SK-N-SH treated with all-trans-retinoic acid at 6 μM for 48 hours (cell line): ENCODE measurements at regions not wholly inside any gene's neighbourhood (a gene's known extent, or its start where the extent isn't known, plus 50 kb on each side); places are given as distances from the start of the nearest gene placed in this dataset.

Source experiments
- ATAC-seq: fragments of 200-7000 bp; cut with Tn5 transposase; 3 replicates; pipeline ENCODE4 v1.9.1; 2020; ENCODE audit warnings: mild to moderate bottlenecking, moderate library complexity
- ARNTL ChIP-seq: fragments of 450-650 bp; formaldehyde crosslinking; IDR thresholded peaks from 2 replicates; pipeline ENCODE4 v1.5.0; 2020; ENCODE audit warnings: low read depth, mild to moderate bottlenecking, moderate library complexity, borderline replicate concordance
- BACH2 ChIP-seq: fragments of 250-450 bp; sonication (Bioruptor Pico); IDR thresholded peaks from 2 replicates; pipeline ENCODE4 v1.9.0; 2021; ENCODE audit warnings: mild to moderate bottlenecking, borderline replicate concordance
- CSDC2 ChIP-seq: fragments of 250-450 bp; sonication (Bioruptor Pico); IDR thresholded peaks from 2 replicates; pipeline ENCODE4 v1.5.0; 2020; ENCODE audit warnings: mild to moderate bottlenecking, moderate library complexity
- ESRRG ChIP-seq: fragments of 250-450 bp; sonication (Bioruptor Pico); IDR thresholded peaks from 2 replicates; pipeline ENCODE4 v1.6.1; 2021; ENCODE audit warnings: mild to moderate bottlenecking
- GLIS3 ChIP-seq: fragments of 250-450 bp; sonication (Bioruptor Pico); IDR thresholded peaks from 2 replicates; pipeline ENCODE4 v1.5.0; 2020; ENCODE audit warnings: mild to moderate bottlenecking, moderate library complexity
- ISL1 ChIP-seq: fragments of 250-450 bp; sonication (Bioruptor Pico); IDR thresholded peaks from 2 replicates; pipeline ENCODE4 v2.1.2; 2022; ENCODE audit warnings: mild to moderate bottlenecking, moderate library complexity
- OSR1 ChIP-seq: fragments of 250-450 bp; sonication (Bioruptor Pico); IDR thresholded peaks from 2 replicates; pipeline ENCODE4 v1.8.0; 2022; ENCODE audit warnings: moderate library complexity, mild to moderate bottlenecking, inconsistent platforms
- PPARA ChIP-seq: fragments of 250-450 bp; sonication (Bioruptor Pico); IDR thresholded peaks from 2 replicates; pipeline ENCODE4 v1.5.0; 2020; ENCODE audit warnings: mild to moderate bottlenecking, borderline replicate concordance
- RARB ChIP-seq: fragments of 250-450 bp; sonication (Bioruptor Pico); IDR thresholded peaks from 2 replicates; pipeline ENCODE4 v1.8.0; 2021; ENCODE audit warnings: mild to moderate bottlenecking, moderate library complexity
- SNAI2 ChIP-seq: fragments of 250-450 bp; sonication (Bioruptor Pico); IDR thresholded peaks from 2 replicates; pipeline ENCODE4 v1.5.0; 2020; ENCODE audit warnings: mild to moderate bottlenecking, moderate library complexity
- TCF4 ChIP-seq: fragments of 250-450 bp; sonication (Bioruptor Pico); IDR thresholded peaks from 2 replicates; pipeline ENCODE4 v1.8.0; 2021; ENCODE audit warnings: mild to moderate bottlenecking, moderate library complexity, borderline replicate concordance
- TOX ChIP-seq: fragments of 250-450 bp; sonication (Bioruptor Pico); IDR thresholded peaks from 2 replicates; pipeline ENCODE4 v1.8.0; 2021; ENCODE audit warnings: mild to moderate bottlenecking, moderate library complexity, borderline replicate concordance
- ZC3H10 ChIP-seq: fragments of 250-450 bp; sonication (Bioruptor Pico); IDR thresholded peaks from 2 replicates; pipeline ENCODE4 v1.5.1; 2021; ENCODE audit warnings: mild to moderate bottlenecking, moderate library complexity
- ZFP3 ChIP-seq: fragments of 250-450 bp; sonication (Bioruptor Pico); IDR thresholded peaks from 2 replicates; pipeline ENCODE4 v1.5.0; 2020; ENCODE audit warnings: mild to moderate bottlenecking, moderate library complexity
- ZFP30 ChIP-seq: fragments of 450-650 bp; formaldehyde crosslinking; IDR thresholded peaks from 2 replicates; pipeline ENCODE4 v1.5.0; 2022; ENCODE audit warnings: mild to moderate bottlenecking, moderate library complexity
- ZNF565 ChIP-seq: fragments of 450-650 bp; formaldehyde crosslinking; conservative IDR thresholded peaks from 2 replicates; pipeline ENCODE4 v1.5.0; 2020; ENCODE audit warnings: low read depth, mild to moderate bottlenecking, moderate library complexity
- ZNF70 ChIP-seq: fragments of 450-650 bp; formaldehyde crosslinking; IDR thresholded peaks from 2 replicates; pipeline ENCODE4 v1.5.0; 2020; ENCODE audit warnings: mild to moderate bottlenecking, moderate library complexity
- ZNF8 ChIP-seq: fragments of 450-650 bp; formaldehyde crosslinking; IDR thresholded peaks from 2 replicates; pipeline ENCODE4 v1.5.0; 2020; ENCODE audit warnings: mild to moderate bottlenecking, moderate library complexity
- TF ChIP-seq, protein P1 (sequence below): fragments of 250-450 bp; sonication (Bioruptor Pico); IDR thresholded peaks from 2 replicates; pipeline ENCODE4 v1.8.0; 2021; ENCODE audit warnings: low read depth, mild to moderate bottlenecking, moderate library complexity, borderline replicate concordance
- TF ChIP-seq, protein P2 (sequence below): fragments of 250-450 bp; sonication (Bioruptor Pico); IDR thresholded peaks from 2 replicates; pipeline ENCODE4 v1.5.0; 2020; ENCODE audit warnings: mild to moderate bottlenecking, moderate library complexity
- TF ChIP-seq, protein P3 (sequence below): fragments of 250-450 bp; sonication (Bioruptor Pico); IDR thresholded peaks from 2 replicates; pipeline ENCODE4 v1.5.1; 2020; ENCODE audit warnings: low read depth, mild to moderate bottlenecking, moderate library complexity
- TF ChIP-seq, protein P4 (sequence below): fragments of 250-450 bp; sonication (Bioruptor Pico); IDR thresholded peaks from 2 replicates; pipeline ENCODE4 v1.8.0; 2020; ENCODE audit warnings: mild to moderate bottlenecking, moderate library complexity, borderline replicate concordance
- TF ChIP-seq, protein P5 (sequence below): fragments of 250-450 bp; sonication (Bioruptor Pico); IDR thresholded peaks from 2 replicates; pipeline ENCODE4 v1.5.1; 2021; ENCODE audit warnings: mild to moderate bottlenecking, moderate library complexity

DNA sequence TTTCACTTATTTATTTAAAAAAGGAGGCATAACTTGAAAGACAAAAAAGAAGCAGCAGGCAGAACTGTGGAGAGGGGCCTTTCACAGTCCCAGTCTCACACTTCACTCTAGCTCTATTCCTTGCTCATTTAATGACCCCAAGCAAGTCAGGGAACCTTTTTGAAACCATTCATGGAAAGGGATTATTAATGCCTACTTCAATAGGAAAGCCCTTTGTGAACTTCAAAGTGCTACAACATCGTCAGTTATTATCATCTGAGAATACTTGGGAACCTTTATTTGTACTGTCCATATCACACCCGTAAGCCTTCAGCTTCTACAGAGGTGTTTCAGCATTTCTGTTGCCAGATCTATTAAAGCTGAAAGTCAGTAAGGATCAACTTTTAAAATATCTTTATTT, 320.2 kb downstream of the TMEM161B start:
- TF ChIP-seq ZNF70 = no peak
- TF ChIP-seq ESRRG (CRISPR knock-in tag) = no peak
- no peak for TF ChIP-seq ZFP3
- no peak for TF ChIP-seq TCF4
- TF ChIP-seq ZC3H10 = no peak
- TF ChIP-seq, protein P1, sequence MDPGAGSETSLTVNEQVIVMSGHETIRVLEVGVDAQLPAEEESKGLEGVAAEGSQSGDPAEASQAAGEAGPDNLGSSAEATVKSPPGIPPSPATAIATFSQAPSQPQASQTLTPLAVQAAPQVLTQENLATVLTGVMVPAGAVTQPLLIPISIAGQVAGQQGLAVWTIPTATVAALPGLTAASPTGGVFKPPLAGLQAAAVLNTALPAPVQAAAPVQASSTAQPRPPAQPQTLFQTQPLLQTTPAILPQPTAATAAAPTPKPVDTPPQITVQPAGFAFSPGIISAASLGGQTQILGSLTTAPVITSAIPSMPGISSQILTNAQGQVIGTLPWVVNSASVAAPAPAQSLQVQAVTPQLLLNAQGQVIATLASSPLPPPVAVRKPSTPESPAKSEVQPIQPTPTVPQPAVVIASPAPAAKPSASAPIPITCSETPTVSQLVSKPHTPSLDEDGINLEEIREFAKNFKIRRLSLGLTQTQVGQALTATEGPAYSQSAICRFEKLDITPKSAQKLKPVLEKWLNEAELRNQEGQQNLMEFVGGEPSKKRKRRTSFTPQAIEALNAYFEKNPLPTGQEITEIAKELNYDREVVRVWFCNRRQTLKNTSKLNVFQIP = no peak
- TF ChIP-seq CSDC2 (CRISPR knock-in tag) = no peak
- TF ChIP-seq, protein P2, sequence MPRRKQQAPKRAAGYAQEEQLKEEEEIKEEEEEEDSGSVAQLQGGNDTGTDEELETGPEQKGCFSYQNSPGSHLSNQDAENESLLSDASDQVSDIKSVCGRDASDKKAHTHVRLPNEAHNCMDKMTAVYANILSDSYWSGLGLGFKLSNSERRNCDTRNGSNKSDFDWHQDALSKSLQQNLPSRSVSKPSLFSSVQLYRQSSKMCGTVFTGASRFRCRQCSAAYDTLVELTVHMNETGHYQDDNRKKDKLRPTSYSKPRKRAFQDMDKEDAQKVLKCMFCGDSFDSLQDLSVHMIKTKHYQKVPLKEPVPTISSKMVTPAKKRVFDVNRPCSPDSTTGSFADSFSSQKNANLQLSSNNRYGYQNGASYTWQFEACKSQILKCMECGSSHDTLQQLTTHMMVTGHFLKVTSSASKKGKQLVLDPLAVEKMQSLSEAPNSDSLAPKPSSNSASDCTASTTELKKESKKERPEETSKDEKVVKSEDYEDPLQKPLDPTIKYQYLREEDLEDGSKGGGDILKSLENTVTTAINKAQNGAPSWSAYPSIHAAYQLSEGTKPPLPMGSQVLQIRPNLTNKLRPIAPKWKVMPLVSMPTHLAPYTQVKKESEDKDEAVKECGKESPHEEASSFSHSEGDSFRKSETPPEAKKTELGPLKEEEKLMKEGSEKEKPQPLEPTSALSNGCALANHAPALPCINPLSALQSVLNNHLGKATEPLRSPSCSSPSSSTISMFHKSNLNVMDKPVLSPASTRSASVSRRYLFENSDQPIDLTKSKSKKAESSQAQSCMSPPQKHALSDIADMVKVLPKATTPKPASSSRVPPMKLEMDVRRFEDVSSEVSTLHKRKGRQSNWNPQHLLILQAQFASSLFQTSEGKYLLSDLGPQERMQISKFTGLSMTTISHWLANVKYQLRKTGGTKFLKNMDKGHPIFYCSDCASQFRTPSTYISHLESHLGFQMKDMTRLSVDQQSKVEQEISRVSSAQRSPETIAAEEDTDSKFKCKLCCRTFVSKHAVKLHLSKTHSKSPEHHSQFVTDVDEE (CRISPR knock-in tag) = no peak
- no peak for TF ChIP-seq ARNTL (CRISPR knock-in tag)
- TF ChIP-seq ISL1 (CRISPR knock-in tag) = no peak
- TF ChIP-seq ZNF8 = no peak
- TF ChIP-seq BACH2 = no peak
- no peak for TF ChIP-seq ZNF565 (CRISPR knock-in tag)
- no peak for TF ChIP-seq SNAI2 (CRISPR knock-in tag)
- no peak for TF ChIP-seq GLIS3 (CRISPR knock-in tag)
- TF ChIP-seq, protein P3, sequence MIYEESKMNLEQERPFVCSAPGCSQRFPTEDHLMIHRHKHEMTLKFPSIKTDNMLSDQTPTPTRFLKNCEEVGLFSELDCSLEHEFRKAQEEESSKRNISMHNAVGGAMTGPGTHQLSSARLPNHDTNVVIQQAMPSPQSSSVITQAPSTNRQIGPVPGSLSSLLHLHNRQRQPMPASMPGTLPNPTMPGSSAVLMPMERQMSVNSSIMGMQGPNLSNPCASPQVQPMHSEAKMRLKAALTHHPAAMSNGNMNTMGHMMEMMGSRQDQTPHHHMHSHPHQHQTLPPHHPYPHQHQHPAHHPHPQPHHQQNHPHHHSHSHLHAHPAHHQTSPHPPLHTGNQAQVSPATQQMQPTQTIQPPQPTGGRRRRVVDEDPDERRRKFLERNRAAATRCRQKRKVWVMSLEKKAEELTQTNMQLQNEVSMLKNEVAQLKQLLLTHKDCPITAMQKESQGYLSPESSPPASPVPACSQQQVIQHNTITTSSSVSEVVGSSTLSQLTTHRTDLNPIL (CRISPR knock-in tag) = no peak
- no peak for TF ChIP-seq ZFP30 (CRISPR knock-in tag)
- TF ChIP-seq, protein P4, sequence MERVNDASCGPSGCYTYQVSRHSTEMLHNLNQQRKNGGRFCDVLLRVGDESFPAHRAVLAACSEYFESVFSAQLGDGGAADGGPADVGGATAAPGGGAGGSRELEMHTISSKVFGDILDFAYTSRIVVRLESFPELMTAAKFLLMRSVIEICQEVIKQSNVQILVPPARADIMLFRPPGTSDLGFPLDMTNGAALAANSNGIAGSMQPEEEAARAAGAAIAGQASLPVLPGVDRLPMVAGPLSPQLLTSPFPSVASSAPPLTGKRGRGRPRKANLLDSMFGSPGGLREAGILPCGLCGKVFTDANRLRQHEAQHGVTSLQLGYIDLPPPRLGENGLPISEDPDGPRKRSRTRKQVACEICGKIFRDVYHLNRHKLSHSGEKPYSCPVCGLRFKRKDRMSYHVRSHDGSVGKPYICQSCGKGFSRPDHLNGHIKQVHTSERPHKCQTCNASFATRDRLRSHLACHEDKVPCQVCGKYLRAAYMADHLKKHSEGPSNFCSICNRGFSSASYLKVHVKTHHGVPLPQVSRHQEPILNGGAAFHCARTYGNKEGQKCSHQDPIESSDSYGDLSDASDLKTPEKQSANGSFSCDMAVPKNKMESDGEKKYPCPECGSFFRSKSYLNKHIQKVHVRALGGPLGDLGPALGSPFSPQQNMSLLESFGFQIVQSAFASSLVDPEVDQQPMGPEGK (CRISPR knock-in tag) = no peak
- no peak for TF ChIP-seq OSR1 (CRISPR knock-in tag)
- TF ChIP-seq, protein P5, sequence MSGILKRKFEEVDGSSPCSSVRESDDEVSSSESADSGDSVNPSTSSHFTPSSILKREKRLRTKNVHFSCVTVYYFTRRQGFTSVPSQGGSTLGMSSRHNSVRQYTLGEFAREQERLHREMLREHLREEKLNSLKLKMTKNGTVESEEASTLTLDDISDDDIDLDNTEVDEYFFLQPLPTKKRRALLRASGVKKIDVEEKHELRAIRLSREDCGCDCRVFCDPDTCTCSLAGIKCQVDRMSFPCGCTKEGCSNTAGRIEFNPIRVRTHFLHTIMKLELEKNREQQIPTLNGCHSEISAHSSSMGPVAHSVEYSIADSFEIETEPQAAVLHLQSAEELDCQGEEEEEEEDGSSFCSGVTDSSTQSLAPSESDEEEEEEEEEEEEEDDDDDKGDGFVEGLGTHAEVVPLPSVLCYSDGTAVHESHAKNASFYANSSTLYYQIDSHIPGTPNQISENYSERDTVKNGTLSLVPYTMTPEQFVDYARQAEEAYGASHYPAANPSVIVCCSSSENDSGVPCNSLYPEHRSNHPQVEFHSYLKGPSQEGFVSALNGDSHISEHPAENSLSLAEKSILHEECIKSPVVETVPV (CRISPR knock-in tag) = no peak
- no peak for ATAC-seq

DNA sequence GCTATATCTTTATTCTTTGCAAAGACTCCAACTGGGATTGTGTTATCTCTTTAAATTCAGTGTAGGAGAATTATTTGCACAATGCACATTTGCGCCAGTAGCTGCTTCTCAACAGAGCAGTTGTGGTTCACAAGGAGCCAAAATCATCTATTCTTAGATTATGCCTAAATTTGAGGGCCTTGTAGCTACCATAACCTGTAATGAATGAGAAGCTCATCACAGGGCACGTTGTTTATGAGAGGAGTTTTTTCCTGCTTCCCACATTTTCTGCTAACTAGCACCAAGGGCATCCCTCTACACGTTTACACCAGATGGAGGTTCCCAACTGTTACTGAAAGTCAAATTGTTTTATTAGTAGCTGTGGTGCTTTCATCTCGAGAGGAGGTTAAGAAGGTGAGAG, 322.4 kb downstream of the TMEM161B start:
- ATAC-seq = no peak
- TF ChIP-seq ZFP30 (CRISPR knock-in tag) = no peak
- TF ChIP-seq TOX (CRISPR knock-in tag) = no peak
- TF ChIP-seq, protein P2 (CRISPR knock-in tag) = no peak
- no peak for TF ChIP-seq ZNF8
- TF ChIP-seq RARB (CRISPR knock-in tag) = no peak
- TF ChIP-seq, protein P5 (CRISPR knock-in tag) = no peak
- TF ChIP-seq SNAI2 (CRISPR knock-in tag) = no peak
- no peak for TF ChIP-seq ZC3H10
- TF ChIP-seq, protein P4 (CRISPR knock-in tag) = no peak
- no peak for TF ChIP-seq BACH2
- no peak for TF ChIP-seq PPARA (CRISPR knock-in tag)
- TF ChIP-seq ARNTL (CRISPR knock-in tag) = no peak
- TF ChIP-seq, protein P1 = no peak
- no peak for TF ChIP-seq ISL1 (CRISPR knock-in tag)
